Effector CD4-positive, alpha-beta T cell (primary cell): ENCODE measurements at regions not wholly inside any gene's neighbourhood (a gene's known extent, or its start where the extent isn't known, plus 50 kb on each side); places are given as distances from the start of the nearest gene placed in this dataset.

ENCODE experiments used
- DNase-seq: peaks from one replicate; pipeline ENCODE4 v3.0.0-alpha.2; 2020

GRCh38 chr18:51955136-51955535 is 384.9 kb upstream of the DCC start:
- no peak for DNase-seq

- no peak for DNase-seq
Observed at GRCh38 chr18:51957001-51957400, 383.0 kb upstream of the DCC start.

- DNase-seq: no peak
Observed at GRCh38 chr18:51980101-51980500, 359.9 kb upstream of the DCC start.

- no peak for DNase-seq
Observed at GRCh38 chr18:51988277-51988676, 351.7 kb upstream of the DCC start.

- no peak for DNase-seq
Observed at GRCh38 chr18:51997129-51997528, 342.9 kb upstream of the DCC start.

- no peak for DNase-seq
Observed at GRCh38 chr18:51998066-51998465, 341.9 kb upstream of the DCC start.

- DNase-seq: no peak
Observed at GRCh38 chr18:51998711-51999110, 341.3 kb upstream of the DCC start.

- no peak for DNase-seq
Observed at GRCh38 chr18:51999351-51999750, 340.6 kb upstream of the DCC start.

- no peak for DNase-seq
Observed at GRCh38 chr18:52000435-52000834, 339.6 kb upstream of the DCC start.

- no peak for DNase-seq
Observed at GRCh38 chr18:52001106-52001505, 338.9 kb upstream of the DCC start.

GRCh38 chr18:52002600-52002999 is 337.4 kb upstream of the DCC start:
- DNase-seq: no peak

GRCh38 chr18:52007105-52007504 is 332.9 kb upstream of the DCC start:
- DNase-seq: no peak

GRCh38 chr18:52008330-52008729 is 331.7 kb upstream of the DCC start:
- no peak for DNase-seq

GRCh38 chr18:52008736-52009135 is 331.3 kb upstream of the DCC start:
- DNase-seq: no peak

- DNase-seq: no peak
Observed at GRCh38 chr18:52009958-52010357, 330.0 kb upstream of the DCC start.

GRCh38 chr18:52045946-52046675 is 293.9 kb upstream of the DCC start:
- DNase-seq: no peak

GRCh38 chr18:52046842-52047241 is 293.2 kb upstream of the DCC start:
- no peak for DNase-seq

- DNase-seq: no peak
Observed at GRCh38 chr18:52054324-52054723, 285.7 kb upstream of the DCC start.

- DNase-seq: no peak
Observed at GRCh38 chr18:52060607-52061304, 279.2 kb upstream of the DCC start.

- no peak for DNase-seq
Observed at GRCh38 chr18:52063923-52064322, 276.1 kb upstream of the DCC start.

- DNase-seq: no peak
Observed at GRCh38 chr18:52069201-52069600, 270.8 kb upstream of the DCC start.

- no peak for DNase-seq
Observed at GRCh38 chr18:52070291-52070756, 269.7 kb upstream of the DCC start.

GRCh38 chr18:52077251-52077983 is 262.6 kb upstream of the DCC start:
- no peak for DNase-seq

- no peak for DNase-seq
Observed at GRCh38 chr18:52082246-52082645, 257.8 kb upstream of the DCC start.
